ENCODE measurements at regions not wholly inside any gene's neighbourhood (a gene's known extent, or its start where the extent isn't known, plus 50 kb on each side); places are given as distances from the start of the nearest gene placed in this dataset.

DNA sequence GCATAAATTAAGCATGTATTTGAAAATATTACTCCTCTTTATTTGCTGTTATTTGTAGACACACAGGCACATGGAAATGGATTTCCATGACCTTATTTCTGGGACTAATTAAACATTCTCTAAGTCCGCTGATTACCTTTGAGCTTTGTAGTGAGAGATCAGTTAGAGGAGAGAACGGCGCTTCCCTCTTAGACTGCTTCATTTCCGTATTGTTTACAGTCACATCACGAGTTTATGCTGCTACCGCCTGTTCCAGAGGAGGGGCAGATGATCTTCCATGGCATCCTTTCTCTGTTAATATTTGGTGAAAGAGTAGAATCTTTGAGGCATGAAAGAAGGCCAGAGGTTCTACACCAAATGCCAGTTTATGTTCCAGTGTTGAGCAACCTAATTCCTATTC is 404.4 kb downstream of the TRIB2 start:
- TF ChIP-seq POLR2AphosphoS5 (IDR thresholded peaks at IDR 0.05; ENCODE audit: low read depth) = no peak
- TF ChIP-seq, protein P1, sequence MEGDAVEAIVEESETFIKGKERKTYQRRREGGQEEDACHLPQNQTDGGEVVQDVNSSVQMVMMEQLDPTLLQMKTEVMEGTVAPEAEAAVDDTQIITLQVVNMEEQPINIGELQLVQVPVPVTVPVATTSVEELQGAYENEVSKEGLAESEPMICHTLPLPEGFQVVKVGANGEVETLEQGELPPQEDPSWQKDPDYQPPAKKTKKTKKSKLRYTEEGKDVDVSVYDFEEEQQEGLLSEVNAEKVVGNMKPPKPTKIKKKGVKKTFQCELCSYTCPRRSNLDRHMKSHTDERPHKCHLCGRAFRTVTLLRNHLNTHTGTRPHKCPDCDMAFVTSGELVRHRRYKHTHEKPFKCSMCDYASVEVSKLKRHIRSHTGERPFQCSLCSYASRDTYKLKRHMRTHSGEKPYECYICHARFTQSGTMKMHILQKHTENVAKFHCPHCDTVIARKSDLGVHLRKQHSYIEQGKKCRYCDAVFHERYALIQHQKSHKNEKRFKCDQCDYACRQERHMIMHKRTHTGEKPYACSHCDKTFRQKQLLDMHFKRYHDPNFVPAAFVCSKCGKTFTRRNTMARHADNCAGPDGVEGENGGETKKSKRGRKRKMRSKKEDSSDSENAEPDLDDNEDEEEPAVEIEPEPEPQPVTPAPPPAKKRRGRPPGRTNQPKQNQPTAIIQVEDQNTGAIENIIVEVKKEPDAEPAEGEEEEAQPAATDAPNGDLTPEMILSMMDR (IDR thresholded peaks at IDR 0.05; ENCODE audit: insufficient read depth, low read length) = no peak
